DND-41 (cell line): ENCODE measurements at regions not wholly inside any gene's neighbourhood (a gene's known extent, or its start where the extent isn't known, plus 50 kb on each side); places are given as distances from the start of the nearest gene placed in this dataset.

ENCODE experiments used
- ATAC-seq: fragments of 200-7000 bp; cut with Tn5 transposase; 3 replicates; pipeline ENCODE4 v1.9.1; 2021; ENCODE audit warnings: low read depth; ENCODE audit not compliant: insufficient read depth
- DNase-seq: peaks from one replicate; pipeline ENCODE4 v3.0.0-alpha.2; 2020
- H2AFZ ChIP-seq: 2 replicates; pipeline ENCODE4 v1.6.0; 2012; ENCODE audit warnings: low read depth, low read length
- H3K27ac ChIP-seq: 2 replicates; pipeline ENCODE4 v1.5.1; 2012; ENCODE audit warnings: low read length, inconsistent platforms
- H3K27me3 ChIP-seq: fragments of 200-600 bp; sonication (generic); 2 replicates; pipeline ENCODE4 v1.6.0; 2012; ENCODE audit warnings: low read length, mild to moderate bottlenecking, inconsistent platforms; ENCODE audit not compliant: insufficient read depth, poor library complexity
- H3K36me3 ChIP-seq: 2 replicates; pipeline ENCODE4 v1.5.1; 2012; ENCODE audit warnings: low read length, inconsistent platforms; ENCODE audit not compliant: insufficient read depth
- H3K4me1 ChIP-seq: 2 replicates; pipeline ENCODE4 v1.5.1; 2012; ENCODE audit warnings: mild to moderate bottlenecking, low read length; ENCODE audit not compliant: insufficient read depth
- H3K4me2 ChIP-seq: 2 replicates; pipeline ENCODE4 v1.6.0; 2012; ENCODE audit warnings: mild to moderate bottlenecking, moderate library complexity, low read length, inconsistent platforms; ENCODE audit not compliant: insufficient read depth
- H3K4me3 ChIP-seq, 2 experiments: fragments of 200-600 bp in 1 of 2; shearing (Covaris generic) in 1 of 2; 2 replicates each; pipeline ENCODE4 v1.5.1; 2012 to 2016; ENCODE audit warnings: inconsistent platforms in 2 of 2, low read length in 2 of 2, mild to moderate bottlenecking in 2 of 2, low read depth in 1 of 2, moderate library complexity in 1 of 2
- H3K79me2 ChIP-seq: 2 replicates; pipeline ENCODE4 v1.6.0; 2012; ENCODE audit warnings: low read length, inconsistent platforms; ENCODE audit not compliant: insufficient read depth
- H3K9ac ChIP-seq: 2 replicates; pipeline ENCODE4 v1.6.0; 2012; ENCODE audit warnings: low read depth, mild to moderate bottlenecking, inconsistent platforms, low read length, moderate library complexity
- H3K9me3 ChIP-seq: 2 replicates; pipeline ENCODE4 v1.5.1; 2012; ENCODE audit warnings: low read length, moderate library complexity, mild to moderate bottlenecking, inconsistent platforms; ENCODE audit not compliant: insufficient read depth, severe bottlenecking
- H4K20me1 ChIP-seq: 2 replicates; pipeline ENCODE4 v1.6.0; 2012; ENCODE audit warnings: low read length; ENCODE audit not compliant: insufficient read depth
- EZH2 ChIP-seq: IDR thresholded peaks from 3 replicates; pipeline ENCODE4 v1.6.1; 2012; ENCODE audit warnings: borderline replicate concordance, low read depth, mild to moderate bottlenecking, moderate library complexity, low read length, inconsistent platforms; ENCODE audit not compliant: severe bottlenecking
- TF ChIP-seq, protein P1 (sequence below): IDR thresholded peaks from 2 replicates; pipeline ENCODE4 v1.5.1; 2012; ENCODE audit warnings: borderline replicate concordance, low read length, moderate library complexity, mild to moderate bottlenecking; ENCODE audit not compliant: poor library complexity, severe bottlenecking; ENCODE audit errors: extremely low read depth

DNA sequence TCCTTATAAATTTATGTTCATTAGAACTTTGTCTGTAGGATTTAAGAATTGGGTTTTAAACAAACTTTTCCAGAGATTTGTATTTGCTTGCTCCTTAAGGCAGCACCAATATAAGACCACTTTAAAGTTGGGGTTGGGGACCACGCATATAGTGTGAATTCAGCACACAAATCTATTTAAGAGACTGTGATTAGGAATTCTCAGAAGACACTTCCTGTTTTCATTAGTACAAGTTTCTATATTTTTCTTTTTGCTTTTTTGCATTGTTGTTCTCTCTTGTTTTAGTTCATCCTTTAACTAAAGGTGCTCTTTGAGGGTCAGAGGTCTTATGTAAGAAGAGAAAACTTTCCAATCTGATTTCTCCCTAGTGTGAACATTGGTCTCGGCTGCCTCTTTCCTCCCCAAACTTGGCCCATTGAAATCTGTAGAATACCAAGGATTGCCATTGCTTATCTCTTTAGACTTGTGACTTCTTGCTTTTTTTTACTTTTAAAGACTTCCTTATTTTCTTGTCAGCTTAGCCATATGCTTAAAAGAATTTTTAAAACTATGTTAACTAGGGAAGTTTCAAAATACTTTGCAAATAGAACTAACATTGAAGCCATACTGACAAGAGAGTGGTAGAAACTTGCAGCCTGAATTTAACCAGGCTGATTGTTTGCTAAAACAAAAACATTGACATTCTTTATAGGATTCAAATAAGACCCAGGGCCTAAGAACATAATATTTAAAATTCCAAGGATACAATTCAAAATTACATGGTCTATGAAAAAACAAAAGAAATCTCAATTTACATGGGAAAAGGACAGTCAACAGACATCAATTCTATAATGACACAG is 264.1 kb upstream of the FN1 start:
- peaks cover 5% of the 10 kb centered on the region for H3K27me3 ChIP-seq

GRCh38 chr2:215699018-215699417 is 263.1 kb upstream of the FN1 start:
- TF ChIP-seq, protein P1, sequence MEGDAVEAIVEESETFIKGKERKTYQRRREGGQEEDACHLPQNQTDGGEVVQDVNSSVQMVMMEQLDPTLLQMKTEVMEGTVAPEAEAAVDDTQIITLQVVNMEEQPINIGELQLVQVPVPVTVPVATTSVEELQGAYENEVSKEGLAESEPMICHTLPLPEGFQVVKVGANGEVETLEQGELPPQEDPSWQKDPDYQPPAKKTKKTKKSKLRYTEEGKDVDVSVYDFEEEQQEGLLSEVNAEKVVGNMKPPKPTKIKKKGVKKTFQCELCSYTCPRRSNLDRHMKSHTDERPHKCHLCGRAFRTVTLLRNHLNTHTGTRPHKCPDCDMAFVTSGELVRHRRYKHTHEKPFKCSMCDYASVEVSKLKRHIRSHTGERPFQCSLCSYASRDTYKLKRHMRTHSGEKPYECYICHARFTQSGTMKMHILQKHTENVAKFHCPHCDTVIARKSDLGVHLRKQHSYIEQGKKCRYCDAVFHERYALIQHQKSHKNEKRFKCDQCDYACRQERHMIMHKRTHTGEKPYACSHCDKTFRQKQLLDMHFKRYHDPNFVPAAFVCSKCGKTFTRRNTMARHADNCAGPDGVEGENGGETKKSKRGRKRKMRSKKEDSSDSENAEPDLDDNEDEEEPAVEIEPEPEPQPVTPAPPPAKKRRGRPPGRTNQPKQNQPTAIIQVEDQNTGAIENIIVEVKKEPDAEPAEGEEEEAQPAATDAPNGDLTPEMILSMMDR: no peak
- no peak for TF ChIP-seq EZH2
- Histone ChIP-seq H3K27ac (no peak overlapping the region), H3K36me3 (no peaks in the 10 kb centered on the region), H3K4me2 (no peak overlapping the region), H3K9ac (no peak overlapping the region), H2AFZ (no peak overlapping the region), H3K9me3 (peaks cover 2% of the 10 kb centered on the region), H3K79me2 (no peaks in the 10 kb centered on the region), H3K4me3 (no peak overlapping the region), H3K4me1 (no peaks in the 10 kb centered on the region), H3K27me3 (peaks cover 5% of the 10 kb centered on the region), H4K20me1 (no peaks in the 10 kb centered on the region)
- no peak for ATAC-seq
- no peak for DNase-seq

More for the DNA sequence above, 264.1 kb upstream of the FN1 start:
- Histone ChIP-seq H3K79me2 (no peaks in the 10 kb centered on the region), H3K36me3 (no peaks in the 10 kb centered on the region), H3K4me2 (no peak overlapping the region), H3K4me1 (no peaks in the 10 kb centered on the region), H3K4me3 (no peak overlapping the region), H3K9ac (no peak overlapping the region), H3K27ac (no peak overlapping the region), H4K20me1 (no peaks in the 10 kb centered on the region), H2AFZ (no peak overlapping the region), H3K9me3 (peaks cover 2% of the 10 kb centered on the region)
- DNase-seq (no peak), ATAC-seq (no peak)
- TF ChIP-seq, protein P1: no peak
- no peak for TF ChIP-seq EZH2

- no peak overlapping the region for H3K4me3 ChIP-seq
- no peak for DNase-seq
These were observed 262.7 kb upstream of the FN1 start for GRCh38 chr2:215698566-215698965.

More at GRCh38 chr2:215698566-215698965, 262.7 kb upstream of the FN1 start:
- H3K27me3 ChIP-seq: peaks cover 5% of the 10 kb centered on the region
- no peak overlapping the region for H3K27ac ChIP-seq
- H3K4me2 ChIP-seq: no peak overlapping the region
- H3K9me3 ChIP-seq: peaks cover 2% of the 10 kb centered on the region
- H3K79me2 ChIP-seq: no peaks in the 10 kb centered on the region
- no peak for ATAC-seq
- H3K4me1 ChIP-seq: no peaks in the 10 kb centered on the region
- H3K9ac ChIP-seq: no peak overlapping the region
- no peaks in the 10 kb centered on the region for H3K36me3 ChIP-seq
- TF ChIP-seq, protein P1: no peak
- no peak for TF ChIP-seq EZH2
- H4K20me1 ChIP-seq: no peaks in the 10 kb centered on the region
- no peak overlapping the region for H2AFZ ChIP-seq
